IMR-90 (cell line): ENCODE measurements at regions not wholly inside any gene's neighbourhood (a gene's known extent, or its start where the extent isn't known, plus 50 kb on each side); places are given as distances from the start of the nearest gene placed in this dataset.

Experiments used
- ATAC-seq: fragments of 200-7000 bp; cut with Tn5 transposase; 2 replicates; pipeline ENCODE4 v1.9.1; 2020; ENCODE audit warnings: low read depth, mild to moderate bottlenecking, moderate library complexity
- BruUV-seq: library from RNA; stranded (reverse); fragments of 400-500 nt; replicated peaks from 2 replicates; lab custom pipeline; 2021; lab: Mats Ljungman, UMichigan
- CTCF ChIA-PET: fragments of 300-600 bp; formaldehyde crosslinking; extraction: SDS; loops from one replicate; lab custom pipeline; 2021; ENCODE audit warnings: antibody characterized with exemption; lab: Yijun Ruan, JAX
- POLR2A ChIA-PET: fragments of 300-600 bp; sonication (Branson Sonifier 250); formaldehyde crosslinking; loops from one replicate; lab custom pipeline; 2022; ENCODE audit warnings: antibody characterized with exemption; ENCODE audit not compliant: unreplicated experiment; lab: Charles Lee
- DNase-seq: peaks from one replicate; pipeline ENCODE4 v3.0.0; 2013
- H2AFZ ChIP-seq: replicated peaks from 2 replicates; pipeline ENCODE3; 2013; ENCODE audit warnings: low read length, mild to moderate bottlenecking; ENCODE audit not compliant: poor library complexity
- H2AK5ac ChIP-seq: 2 replicates; pipeline ENCODE4 v1.6.1; 2013; ENCODE audit warnings: low read depth, low read length, inconsistent platforms
- H2AK9ac ChIP-seq: replicated peaks from 2 replicates; pipeline ENCODE3; 2013; ENCODE audit warnings: mild to moderate bottlenecking, low read depth, low read length, moderate library complexity; ENCODE audit not compliant: poor library complexity
- H2BK120ac ChIP-seq: 2 replicates; pipeline ENCODE4 v1.6.1; 2013; ENCODE audit warnings: low read depth, low read length, inconsistent platforms
- H2BK15ac ChIP-seq: 3 replicates; pipeline ENCODE4 v1.6.1; 2013; ENCODE audit warnings: low read depth, low read length, inconsistent platforms
- H2BK20ac ChIP-seq: 2 replicates; pipeline ENCODE4 v1.6.1; 2013; ENCODE audit warnings: low read depth, mild to moderate bottlenecking, inconsistent platforms, low read length, moderate library complexity
- H2BK5ac ChIP-seq: 2 replicates; pipeline ENCODE4 v1.6.1; 2013; ENCODE audit warnings: mild to moderate bottlenecking, low read depth, low read length, inconsistent platforms; ENCODE audit not compliant: poor library complexity, severe bottlenecking
- H3K14ac ChIP-seq: replicated peaks from 2 replicates; pipeline ENCODE4 v1.6.1; 2013; ENCODE audit warnings: low read depth, low read length, inconsistent platforms
- H3K18ac ChIP-seq: 2 replicates; pipeline ENCODE4 v1.6.1; 2013; ENCODE audit warnings: low read depth, low read length, control low read depth
- H3K23ac ChIP-seq: 2 replicates; pipeline ENCODE4 v1.6.1; 2013; ENCODE audit warnings: low read depth, low read length, inconsistent platforms
- H3K27ac ChIP-seq: 2 replicates; pipeline ENCODE4 v1.5.1; 2013; ENCODE audit warnings: mild to moderate bottlenecking, control low read depth, low read length; ENCODE audit not compliant: insufficient read depth
- H3K27me3 ChIP-seq: 2 replicates; pipeline ENCODE4 v1.6.1; 2013; ENCODE audit warnings: low read length; ENCODE audit not compliant: control insufficient read depth, insufficient read depth
- H3K36me3 ChIP-seq: 2 replicates; pipeline ENCODE4 v1.6.1; 2013; ENCODE audit warnings: low read length, mixed read lengths; ENCODE audit not compliant: control insufficient read depth, insufficient read depth
- H3K4ac ChIP-seq: 2 replicates; pipeline ENCODE4 v1.6.1; 2013; ENCODE audit warnings: low read depth, low read length, inconsistent platforms
- H3K4me1 ChIP-seq: 2 replicates; pipeline ENCODE4 v1.6.1; 2013; ENCODE audit warnings: low read length, mixed read lengths; ENCODE audit not compliant: control insufficient read depth, insufficient read depth
- H3K4me2 ChIP-seq: 2 replicates; pipeline ENCODE4 v1.6.1; 2013; ENCODE audit warnings: low read depth, mild to moderate bottlenecking, control low read depth, low read length, moderate library complexity
- H3K4me3 ChIP-seq: 2 replicates; pipeline ENCODE4 v1.5.1; 2013; ENCODE audit warnings: low read depth, mild to moderate bottlenecking, control low read depth, low read length, moderate library complexity; ENCODE audit not compliant: insufficient read depth
- H3K56ac ChIP-seq: 2 replicates; pipeline ENCODE4 v1.6.1; 2013; ENCODE audit warnings: low read length, inconsistent platforms; ENCODE audit not compliant: insufficient read depth; ENCODE audit errors: extremely low read depth
- H3K79me1 ChIP-seq, 2 experiments: 2 replicates each; pipeline ENCODE4 v1.6.1; 2013; ENCODE audit warnings: low read length in 2 of 2, inconsistent platforms in 1 of 2, low read depth in 1 of 2
- H3K9ac ChIP-seq: 2 replicates; pipeline ENCODE4 v1.6.1; 2013; ENCODE audit warnings: low read depth, low read length, control low read depth
- H3K9me1 ChIP-seq: 2 replicates; pipeline ENCODE4 v1.6.1; 2013; ENCODE audit warnings: low read length, inconsistent platforms; ENCODE audit not compliant: insufficient read depth
- H3K9me3 ChIP-seq: 2 replicates; pipeline ENCODE4 v1.6.1; 2013; ENCODE audit warnings: low read length; ENCODE audit not compliant: control insufficient read depth, insufficient read depth
- H4K20me1 ChIP-seq: 2 replicates; pipeline ENCODE4 v1.6.1; 2013; ENCODE audit warnings: low read length, inconsistent platforms; ENCODE audit not compliant: insufficient read depth
- H4K5ac ChIP-seq: 2 replicates; pipeline ENCODE4 v1.6.1; 2013; ENCODE audit warnings: mild to moderate bottlenecking, low read depth, low read length, control low read depth
- H4K8ac ChIP-seq, 2 experiments: 2 replicates each; pipeline ENCODE4 v1.6.1; 2013; ENCODE audit warnings: low read depth in 2 of 2, low read length in 2 of 2, control low read depth in 1 of 2, inconsistent platforms in 1 of 2
- H4K91ac ChIP-seq: 2 replicates; pipeline ENCODE4 v1.6.1; 2013; ENCODE audit warnings: low read depth, low read length, inconsistent platforms; ENCODE audit not compliant: insufficient read depth
- BHLHE40 ChIP-seq: fragments of 150-350 bp; IDR thresholded peaks from 2 replicates; pipeline ENCODE4 v1.6.1; 2016; ENCODE audit warnings: mild to moderate bottlenecking, low read depth, low read length
- CHD1 ChIP-seq: IDR thresholded peaks from 2 replicates; pipeline ENCODE4 v1.6.1; 2012; ENCODE audit warnings: low read depth, low read length, improper control_type of control experiment
- FOS ChIP-seq: fragments of 150-350 bp; IDR thresholded peaks from 2 replicates; pipeline ENCODE4 v1.6.1; 2016; ENCODE audit warnings: low read depth, low read length
- MAFK ChIP-seq: IDR thresholded peaks from 2 replicates; pipeline ENCODE4 v1.6.1; 2012; ENCODE audit warnings: low read depth, low read length, improper control_type of control experiment
- MAZ ChIP-seq: IDR thresholded peaks from 2 replicates; pipeline ENCODE4 v1.6.1; 2012; ENCODE audit warnings: low read depth, mild to moderate bottlenecking, low read length, improper control_type of control experiment, moderate library complexity, borderline replicate concordance
- MXI1 ChIP-seq: IDR thresholded peaks from 2 replicates; pipeline ENCODE4 v1.6.1; 2012; ENCODE audit warnings: low read depth, mild to moderate bottlenecking, low read length, moderate library complexity, borderline replicate concordance
- NFE2L2 ChIP-seq: fragments of 150-350 bp; IDR thresholded peaks from 2 replicates; pipeline ENCODE4 v1.6.1; 2016; ENCODE audit warnings: low read depth, mild to moderate bottlenecking, low read length
- RAD21 ChIP-seq: IDR thresholded peaks from 2 replicates; pipeline ENCODE4 v1.6.1; 2012; ENCODE audit warnings: low read length, improper control_type of control experiment
- RFX5 ChIP-seq: IDR thresholded peaks from 2 replicates; pipeline ENCODE4 v1.8.0; 2012; ENCODE audit warnings: low read depth, mild to moderate bottlenecking, low read length, moderate library complexity
- SMC3 ChIP-seq: fragments of 150-350 bp; IDR thresholded peaks from 2 replicates; pipeline ENCODE4 v1.6.1; 2016; ENCODE audit warnings: low read depth, mild to moderate bottlenecking, antibody characterized with exemption, low read length, moderate library complexity
- WGBS, 2 experiments: methylation state at CpG; one replicate each; pipeline versions ENCODE4 v1.1.5 to v1.1.7; 2013; ENCODE audit warnings: missing lambda C conversion rate in 2 of 2; ENCODE audit not compliant: insufficient read length in 1 of 2; ENCODE audit errors: extremely low coverage in 2 of 2; 5-methylcytosine and 5-hydroxymethylcytosine counted together
- dilution Hi-C: fragments of 300-500 bp; cut with HindIII; formaldehyde crosslinking; loops from one replicate; pipeline ENCODE4 v1.14.3; 2018; ENCODE audit warnings: low sequenced_read_pairs; ENCODE audit not compliant: unreplicated experiment
- in situ Hi-C: fragments of 300-500 bp; cut with MboI; formaldehyde crosslinking; loops from 3 replicates; pipeline ENCODE4 v1.14.3; 2019; ENCODE audit warnings: low sequenced_read_pairs, inconsistent platforms, mixed read lengths
- intact Hi-C: fragments of 100-400 bp; cut with micrococcal nuclease; formaldehyde crosslinking; loops from 2 replicates; pipeline ENCODE4 v1.10.0; 2022
- TF ChIP-seq, protein P1 (sequence below): conservative IDR thresholded peaks from 2 replicates; pipeline ENCODE4 v1.5.1; 2012; ENCODE audit warnings: mild to moderate bottlenecking, low read depth, low read length, improper control_type of control experiment
- TF ChIP-seq, protein P2 (sequence below): fragments of 150-350 bp; IDR thresholded peaks from 2 replicates; pipeline ENCODE4 v1.6.1; 2016; ENCODE audit warnings: low read depth, mild to moderate bottlenecking, low read length, moderate library complexity, borderline replicate concordance

DNA sequence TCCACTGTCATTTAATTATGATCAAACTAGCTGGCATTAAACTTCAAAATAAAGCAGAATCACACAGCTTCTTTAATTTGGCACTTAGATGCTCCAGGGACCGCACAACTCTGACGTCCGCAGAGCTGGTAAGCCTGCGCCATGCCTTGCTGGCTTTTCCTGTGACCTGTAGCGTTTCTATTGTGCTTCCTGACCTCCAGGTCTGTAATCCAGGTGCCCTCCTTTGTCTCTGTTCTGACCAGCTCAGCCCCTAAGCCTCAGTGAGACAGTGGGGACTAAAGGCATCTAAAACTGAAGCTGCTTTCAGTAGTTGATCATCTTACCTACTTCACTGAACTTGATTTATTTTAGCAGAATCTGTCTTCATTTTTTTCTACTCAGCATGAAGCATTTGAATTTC, 249.7 kb upstream of the RGPD4 start:
- Histone ChIP-seq H3K18ac (no peak overlapping the region), H3K9me3 (no peaks in the 10 kb centered on the region), H2AFZ (no peak overlapping the region), H3K4me3 (no peak overlapping the region), H3K9ac (no peak overlapping the region), H2BK120ac (no peak overlapping the region), H3K23ac (no peak overlapping the region), H3K4me2 (no peak overlapping the region), H2AK9ac (no peak overlapping the region), H3K56ac (no peak overlapping the region), H2AK5ac (no peak overlapping the region), H3K9me1 (no peaks in the 10 kb centered on the region), H3K36me3 (no peaks in the 10 kb centered on the region), H3K14ac (no peak overlapping the region), H4K20me1 (no peaks in the 10 kb centered on the region), H4K8ac (no peak overlapping the region), H2BK20ac (no peak overlapping the region), H2BK15ac (no peak overlapping the region), H3K27ac (no peak overlapping the region), H3K4ac (no peak overlapping the region), H3K79me1 (no peaks in the 10 kb centered on the region), H4K5ac (no peak overlapping the region), H2BK5ac (no peak overlapping the region), H3K27me3 (no peaks in the 10 kb centered on the region), H3K4me1 (no peaks in the 10 kb centered on the region), H4K91ac (no peak overlapping the region)
- ATAC-seq (no peak), DNase-seq (no peak)
- no TSS peak for BruUV-seq
- 58% methylated on average over 4 of the region's 5 CpGs; no CpG with 5 or more reads in 1 of the 2 experiments for whole genome bisulfite sequencing, 2 experiments
- POLR2A ChIA-PET = no interaction called here
- CTCF ChIA-PET = no interaction called here
- TF ChIP-seq, protein P1, sequence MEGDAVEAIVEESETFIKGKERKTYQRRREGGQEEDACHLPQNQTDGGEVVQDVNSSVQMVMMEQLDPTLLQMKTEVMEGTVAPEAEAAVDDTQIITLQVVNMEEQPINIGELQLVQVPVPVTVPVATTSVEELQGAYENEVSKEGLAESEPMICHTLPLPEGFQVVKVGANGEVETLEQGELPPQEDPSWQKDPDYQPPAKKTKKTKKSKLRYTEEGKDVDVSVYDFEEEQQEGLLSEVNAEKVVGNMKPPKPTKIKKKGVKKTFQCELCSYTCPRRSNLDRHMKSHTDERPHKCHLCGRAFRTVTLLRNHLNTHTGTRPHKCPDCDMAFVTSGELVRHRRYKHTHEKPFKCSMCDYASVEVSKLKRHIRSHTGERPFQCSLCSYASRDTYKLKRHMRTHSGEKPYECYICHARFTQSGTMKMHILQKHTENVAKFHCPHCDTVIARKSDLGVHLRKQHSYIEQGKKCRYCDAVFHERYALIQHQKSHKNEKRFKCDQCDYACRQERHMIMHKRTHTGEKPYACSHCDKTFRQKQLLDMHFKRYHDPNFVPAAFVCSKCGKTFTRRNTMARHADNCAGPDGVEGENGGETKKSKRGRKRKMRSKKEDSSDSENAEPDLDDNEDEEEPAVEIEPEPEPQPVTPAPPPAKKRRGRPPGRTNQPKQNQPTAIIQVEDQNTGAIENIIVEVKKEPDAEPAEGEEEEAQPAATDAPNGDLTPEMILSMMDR = no peak
- TF ChIP-seq SMC3 = no peak
- no peak for TF ChIP-seq MAFK
- no peak for TF ChIP-seq MAZ
- TF ChIP-seq FOS = no peak
- TF ChIP-seq MXI1 = no peak
- TF ChIP-seq NFE2L2 = no peak
- TF ChIP-seq BHLHE40 = no peak
- no peak for TF ChIP-seq RAD21
- TF ChIP-seq, protein P2, sequence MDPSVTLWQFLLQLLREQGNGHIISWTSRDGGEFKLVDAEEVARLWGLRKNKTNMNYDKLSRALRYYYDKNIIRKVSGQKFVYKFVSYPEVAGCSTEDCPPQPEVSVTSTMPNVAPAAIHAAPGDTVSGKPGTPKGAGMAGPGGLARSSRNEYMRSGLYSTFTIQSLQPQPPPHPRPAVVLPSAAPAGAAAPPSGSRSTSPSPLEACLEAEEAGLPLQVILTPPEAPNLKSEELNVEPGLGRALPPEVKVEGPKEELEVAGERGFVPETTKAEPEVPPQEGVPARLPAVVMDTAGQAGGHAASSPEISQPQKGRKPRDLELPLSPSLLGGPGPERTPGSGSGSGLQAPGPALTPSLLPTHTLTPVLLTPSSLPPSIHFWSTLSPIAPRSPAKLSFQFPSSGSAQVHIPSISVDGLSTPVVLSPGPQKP = no peak
- TF ChIP-seq RFX5 = no peak
- no peak for TF ChIP-seq CHD1
- dilution Hi-C loops = no loop called here
- in situ Hi-C loops = no loop called here
- intact Hi-C loops = no loop called here
